ENCODE measurements at regions not wholly inside any gene's neighbourhood (a gene's known extent, or its start where the extent isn't known, plus 50 kb on each side); places are given as distances from the start of the nearest gene placed in this dataset.

- TF ChIP-seq, protein P1, sequence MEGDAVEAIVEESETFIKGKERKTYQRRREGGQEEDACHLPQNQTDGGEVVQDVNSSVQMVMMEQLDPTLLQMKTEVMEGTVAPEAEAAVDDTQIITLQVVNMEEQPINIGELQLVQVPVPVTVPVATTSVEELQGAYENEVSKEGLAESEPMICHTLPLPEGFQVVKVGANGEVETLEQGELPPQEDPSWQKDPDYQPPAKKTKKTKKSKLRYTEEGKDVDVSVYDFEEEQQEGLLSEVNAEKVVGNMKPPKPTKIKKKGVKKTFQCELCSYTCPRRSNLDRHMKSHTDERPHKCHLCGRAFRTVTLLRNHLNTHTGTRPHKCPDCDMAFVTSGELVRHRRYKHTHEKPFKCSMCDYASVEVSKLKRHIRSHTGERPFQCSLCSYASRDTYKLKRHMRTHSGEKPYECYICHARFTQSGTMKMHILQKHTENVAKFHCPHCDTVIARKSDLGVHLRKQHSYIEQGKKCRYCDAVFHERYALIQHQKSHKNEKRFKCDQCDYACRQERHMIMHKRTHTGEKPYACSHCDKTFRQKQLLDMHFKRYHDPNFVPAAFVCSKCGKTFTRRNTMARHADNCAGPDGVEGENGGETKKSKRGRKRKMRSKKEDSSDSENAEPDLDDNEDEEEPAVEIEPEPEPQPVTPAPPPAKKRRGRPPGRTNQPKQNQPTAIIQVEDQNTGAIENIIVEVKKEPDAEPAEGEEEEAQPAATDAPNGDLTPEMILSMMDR (IDR thresholded peaks at IDR 0.05; ENCODE audit: insufficient read depth, low read depth, low read length) = no peak
- no peak for TF ChIP-seq EZH2 (IDR thresholded peaks at IDR 0.05; ENCODE audit: insufficient read depth, low read length)
Measured at GRCh38 chrX:16320765-16321355, 153.6 kb downstream of the MAGEB17 start.

Data from astrocyte (in vitro differentiated cells and primary cell).